Ammon's horn (tissue), 1 donor: ENCODE measurements at regions not wholly inside any gene's neighbourhood (a gene's known extent, or its start where the extent isn't known, plus 50 kb on each side); places are given as distances from the start of the nearest gene placed in this dataset.

Experiments
- DNase-seq: peaks from one replicate; pipeline ENCODE4 v3.0.0-alpha.2; 2016; ENCODE audit warnings: low spot score

- DNase-seq: no peak
Observed at GRCh38 chr11:70608568-70609470, 210.5 kb downstream of the CTTN start.

GRCh38 chr11:70610566-70611565, 212.5 kb downstream of the CTTN start:
- no peak for DNase-seq

- DNase-seq: no peak
Observed at GRCh38 chr11:70611821-70612220, 213.5 kb downstream of the CTTN start.

- no peak for DNase-seq
Observed at GRCh38 chr11:70612459-70613141, 214.3 kb downstream of the CTTN start.

- no peak for DNase-seq
Observed at GRCh38 chr11:70614034-70614681, 215.8 kb downstream of the CTTN start.

- no peak for DNase-seq
Observed at GRCh38 chr11:70615036-70615875, 216.9 kb downstream of the CTTN start.

- no peak for DNase-seq
Observed at GRCh38 chr11:70616317-70616716, 218.0 kb downstream of the CTTN start.

GRCh38 chr11:70616938-70617654, 218.8 kb downstream of the CTTN start:
- DNase-seq: no peak

- DNase-seq: no peak
Observed at GRCh38 chr11:70618431-70619101, 220.2 kb downstream of the CTTN start.

GRCh38 chr11:70619591-70619990, 221.3 kb downstream of the CTTN start:
- DNase-seq: no peak

- DNase-seq: no peak
Observed at GRCh38 chr11:70620510-70621184, 222.3 kb downstream of the CTTN start.

GRCh38 chr11:70621241-70621640, 222.9 kb downstream of the CTTN start:
- no peak for DNase-seq

- DNase-seq: no peak
Observed at GRCh38 chr11:70622091-70622490, 223.8 kb downstream of the CTTN start.

GRCh38 chr11:70623906-70624597, 225.7 kb downstream of the CTTN start:
- no peak for DNase-seq

- DNase-seq: no peak
Observed at GRCh38 chr11:70624598-70624993, 226.3 kb downstream of the CTTN start.

- no peak for DNase-seq
Observed at GRCh38 chr11:70625051-70625450, 226.7 kb downstream of the CTTN start.

GRCh38 chr11:70625582-70626518, 227.5 kb downstream of the CTTN start:
- DNase-seq: peak; percentile 83
